ENCODE measurements at regions not wholly inside any gene's neighbourhood (a gene's known extent, or its start where the extent isn't known, plus 50 kb on each side); places are given as distances from the start of the nearest gene placed in this dataset.

- H3K4me1 ChIP-seq = no peaks in the 10 kb centered on the region
- intact Hi-C loops (cut with DNase I) = no loop called here
- no peak for TF ChIP-seq CTCF (IDR thresholded peaks at IDR 0.05)
- H3K4me3 ChIP-seq = no peak overlapping the region
- H3K27me3 ChIP-seq = no peaks in the 10 kb centered on the region
- H3K36me3 ChIP-seq = no peaks in the 10 kb centered on the region
- no peaks in the 10 kb centered on the region for H3K9me3 ChIP-seq
- ATAC-seq = no peak
- no peak for DNase-seq
- no peak overlapping the region for H3K27ac ChIP-seq
Observed at GRCh38 chr12:127162307-127162706, 1104.7 kb upstream of the TMEM132C start.

GRCh38 chr12:127162902-127163301, 1104.1 kb upstream of the TMEM132C start:
- intact Hi-C loops (cut with DNase I) = no loop called here
- DNase-seq (no peak), ATAC-seq (peak; percentile 21)
- TF ChIP-seq CTCF (IDR thresholded peaks at IDR 0.05) = no peak
- Histone ChIP-seq H3K27me3 (no peaks in the 10 kb centered on the region), H3K4me3 (no peak overlapping the region), H3K4me1 (no peaks in the 10 kb centered on the region), H3K27ac (no peak overlapping the region), H3K9me3 (no peaks in the 10 kb centered on the region), H3K36me3 (no peaks in the 10 kb centered on the region)

GRCh38 chr12:127165567-127166392, 1101.2 kb upstream of the TMEM132C start:
- ATAC-seq = peak; percentile 99
- no peaks in the 10 kb centered on the region for H3K27me3 ChIP-seq
- peak overlapping the region; percentile 78 for H3K27ac ChIP-seq
- peak; percentile 93 for DNase-seq
- H3K4me3 ChIP-seq = peak overlapping the region; percentile 56
- no peak for TF ChIP-seq CTCF (IDR thresholded peaks at IDR 0.05)
- H3K36me3 ChIP-seq = no peaks in the 10 kb centered on the region
- H3K4me1 ChIP-seq = no peaks in the 10 kb centered on the region
- intact Hi-C loops (cut with DNase I) = no loop called here
- H3K9me3 ChIP-seq = no peaks in the 10 kb centered on the region

GRCh38 chr12:127169321-127170181, 1097.4 kb upstream of the TMEM132C start:
- DNase-seq (no peak), ATAC-seq (no peak)
- Histone ChIP-seq H3K4me3 (no peak overlapping the region), H3K9me3 (no peaks in the 10 kb centered on the region), H3K27ac (no peak overlapping the region), H3K4me1 (no peaks in the 10 kb centered on the region), H3K36me3 (no peaks in the 10 kb centered on the region), H3K27me3 (no peaks in the 10 kb centered on the region)
- TF ChIP-seq CTCF (IDR thresholded peaks at IDR 0.05) = no peak
- intact Hi-C loops (cut with DNase I) = no loop called here

- H3K27me3 ChIP-seq = no peaks in the 10 kb centered on the region
- H3K27ac ChIP-seq = no peak overlapping the region
- H3K4me1 ChIP-seq = no peaks in the 10 kb centered on the region
- H3K9me3 ChIP-seq = no peaks in the 10 kb centered on the region
- TF ChIP-seq CTCF (IDR thresholded peaks at IDR 0.05) = no peak
- DNase-seq (no peak), ATAC-seq (no peak)
- H3K4me3 ChIP-seq = no peak overlapping the region
- intact Hi-C loops (cut with DNase I) = no loop called here
- no peaks in the 10 kb centered on the region for H3K36me3 ChIP-seq
Observed at GRCh38 chr12:127170226-127171180, 1096.5 kb upstream of the TMEM132C start.

All from upper lobe of right lung (tissue), 1 donor.